T-helper 1 cell treated with Interleukin-12 subunit alpha and Interleukin-12 subunit beta and Interleukin-4 antibody, amounts not matched to agents 30 ng/mL and 1 ng/mL, for 36 hours (primary cell): ENCODE measurements at regions not wholly inside any gene's neighbourhood (a gene's known extent, or its start where the extent isn't known, plus 50 kb on each side); places are given as distances from the start of the nearest gene placed in this dataset.
"Not testable (repeated sequence)": the region's sequence is repeated elsewhere in the genome, so short reads cannot be mapped to it uniquely, and the experiment has no call there.

Source experiments
- intact Hi-C: fragments of 100-400 bp; cut with micrococcal nuclease; formaldehyde crosslinking; loops from one replicate; pipeline ENCODE4 v1.15.1; 2024

DNA sequence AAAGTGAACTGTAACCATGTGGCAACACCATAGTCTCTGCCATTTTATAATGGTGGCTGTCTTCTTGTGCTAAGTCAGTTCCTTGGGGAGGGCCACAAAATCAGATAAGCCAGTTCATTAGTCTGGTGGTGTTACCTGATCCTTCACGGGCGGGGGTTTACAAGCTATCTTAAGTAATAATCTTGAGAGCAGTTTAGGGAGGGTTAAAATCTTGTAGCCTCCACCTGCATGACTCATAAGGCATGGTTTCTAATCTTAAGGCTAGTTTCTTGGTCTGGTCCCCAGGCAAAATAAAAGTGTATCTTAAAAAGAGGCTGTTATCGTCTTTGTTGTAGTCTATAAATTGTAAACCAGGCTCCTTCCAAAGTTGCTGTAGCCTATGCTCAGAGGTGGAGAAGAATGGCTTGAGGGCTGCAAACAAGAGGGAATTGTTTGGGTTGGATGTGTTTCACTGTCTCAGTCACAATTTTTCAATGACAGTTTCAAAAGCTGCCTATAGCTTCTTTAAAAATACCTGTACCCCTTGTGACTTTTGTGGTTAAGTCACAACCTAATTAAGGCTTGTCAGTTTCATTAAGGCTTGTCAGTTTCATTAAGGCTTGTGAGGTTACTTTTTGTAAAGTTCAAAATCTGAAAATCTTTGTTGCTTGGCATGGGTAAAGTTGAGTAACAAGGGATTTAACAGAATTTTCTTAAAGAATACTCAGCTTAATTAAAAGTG is 135.7 kb downstream of the RPS4Y2 start:
- intact Hi-C loops, result no loop called here

DNA sequence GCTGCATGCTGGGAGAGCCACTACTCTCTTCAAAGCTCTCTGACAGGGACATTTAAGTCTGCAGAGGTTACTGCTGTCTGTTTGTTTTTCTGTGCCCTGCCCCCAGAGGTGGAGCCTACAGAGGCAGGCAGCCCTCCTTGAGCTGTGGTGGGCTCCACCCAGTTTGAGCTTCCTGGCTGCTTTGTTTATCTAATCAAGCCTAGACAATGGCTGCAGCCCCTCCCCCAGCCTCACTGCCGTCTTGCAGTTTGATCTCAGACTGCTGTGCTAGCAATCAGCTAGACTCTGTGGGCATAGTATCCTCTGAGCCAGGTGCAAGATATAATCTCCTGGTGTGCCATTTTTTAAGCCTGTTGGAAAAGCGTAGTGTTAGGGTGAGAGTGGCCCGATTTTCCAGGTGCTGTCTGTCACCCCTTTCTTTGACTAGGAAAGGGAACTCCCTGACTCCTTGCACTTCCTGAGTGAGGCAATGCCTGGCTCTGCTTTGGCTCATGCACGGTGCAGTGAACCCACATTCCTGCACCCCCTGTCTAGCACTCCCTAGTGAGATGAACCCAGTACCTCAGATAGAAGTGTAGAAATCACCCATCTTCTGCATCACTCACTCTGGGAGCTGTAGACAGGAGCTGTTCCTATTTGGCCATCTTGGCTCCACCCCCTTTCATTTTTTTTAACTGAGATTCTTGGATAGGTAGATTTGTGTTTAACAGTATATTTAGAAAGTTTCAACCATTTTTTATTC is 169.6 kb downstream of the RPS4Y2 start:
- intact Hi-C loops, result loop anchor here (1.0 to 10.0 kb wide), 2 partner anchors 109 to 350 kb away; partner anchors contain the start of gene EIF1AY

DNA sequence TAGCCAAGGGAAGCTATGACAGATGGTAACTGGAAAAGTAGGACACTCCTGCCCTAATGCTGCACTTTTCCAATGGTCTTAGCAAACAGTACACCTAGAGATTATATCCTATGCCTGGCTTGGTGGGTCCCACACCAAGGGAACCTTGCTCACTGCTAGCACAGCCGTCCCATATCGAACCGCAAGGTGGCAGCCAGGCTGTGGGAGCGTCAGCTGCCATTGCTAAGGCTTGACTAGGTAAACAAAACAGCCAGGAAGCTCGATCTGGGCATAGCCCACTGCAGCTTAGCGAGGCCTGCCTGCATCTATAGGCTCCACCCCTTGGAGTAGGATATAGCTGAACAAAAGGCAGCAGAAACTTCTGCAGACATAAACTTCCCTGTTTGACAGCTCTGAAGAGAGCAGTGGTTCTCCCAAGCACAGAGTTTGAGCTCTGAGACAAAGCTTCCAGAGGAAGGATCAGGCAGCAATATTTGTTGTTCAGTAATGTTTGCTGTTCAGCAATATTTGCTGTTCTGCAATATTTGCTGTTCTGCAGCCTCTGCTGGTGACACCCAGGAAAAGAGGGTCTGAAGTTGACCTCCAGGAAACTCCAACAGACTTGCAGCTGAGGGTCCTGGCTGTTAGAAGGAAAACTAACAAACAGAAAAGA is 173.9 kb downstream of the RPS4Y2 start:
- intact Hi-C loops, result loop anchor here (10.0 kb wide), 1 partner anchor 105 kb away; no protein-coding TSS in a partner anchor

DNA sequence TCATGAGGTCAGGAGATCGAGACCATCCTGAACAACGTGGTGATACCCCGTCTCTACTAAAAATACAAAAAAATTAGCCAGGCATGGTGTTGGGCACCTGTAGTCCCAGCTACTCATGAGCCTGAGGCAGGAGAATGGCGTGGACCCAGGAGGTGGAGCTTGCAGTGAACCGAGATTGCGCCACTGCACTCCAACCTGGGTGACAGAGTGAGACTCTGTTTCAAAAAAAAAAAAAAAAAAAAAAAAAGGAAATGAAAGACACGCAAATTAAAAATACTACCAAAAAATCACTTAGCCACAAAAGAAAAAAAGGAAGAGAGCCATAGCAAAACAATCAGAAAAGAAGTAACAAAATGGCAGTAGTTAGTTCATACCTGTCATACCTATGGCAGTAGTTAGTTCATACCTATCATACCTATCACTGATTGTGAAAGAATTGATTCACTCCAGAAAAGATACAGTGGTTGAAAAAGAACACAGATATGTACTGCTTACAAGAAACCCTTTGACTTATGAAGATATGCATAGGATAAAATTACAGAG is 180.9 kb downstream of the RPS4Y2 start:
- intact Hi-C loops, result not testable (repeated sequence)

DNA sequence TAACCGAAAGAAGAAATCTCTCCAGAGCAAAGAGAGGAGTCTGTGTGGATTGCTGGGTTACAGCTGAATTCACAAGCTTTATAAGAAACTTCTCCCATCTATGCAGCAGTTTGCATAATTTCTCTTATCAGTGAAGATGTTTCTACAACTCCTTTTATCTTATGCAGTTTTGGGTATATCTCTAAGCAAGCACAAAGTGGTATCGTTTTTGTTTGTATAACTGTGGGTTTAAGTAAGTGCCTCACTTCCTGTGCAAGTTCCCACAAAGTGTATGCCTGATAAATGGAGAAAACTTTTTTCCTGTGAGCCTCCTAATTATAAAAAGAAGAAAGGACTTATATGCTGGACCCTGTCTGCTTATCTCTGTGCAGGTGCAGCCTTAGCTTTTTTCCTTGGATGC is 205.6 kb downstream of the RPS4Y2 start:
- intact Hi-C loops, result loop anchor here (5.0 to 10.0 kb wide), 2 partner anchors 176 to 387 kb away; partner anchors contain the start of gene EIF1AY

DNA sequence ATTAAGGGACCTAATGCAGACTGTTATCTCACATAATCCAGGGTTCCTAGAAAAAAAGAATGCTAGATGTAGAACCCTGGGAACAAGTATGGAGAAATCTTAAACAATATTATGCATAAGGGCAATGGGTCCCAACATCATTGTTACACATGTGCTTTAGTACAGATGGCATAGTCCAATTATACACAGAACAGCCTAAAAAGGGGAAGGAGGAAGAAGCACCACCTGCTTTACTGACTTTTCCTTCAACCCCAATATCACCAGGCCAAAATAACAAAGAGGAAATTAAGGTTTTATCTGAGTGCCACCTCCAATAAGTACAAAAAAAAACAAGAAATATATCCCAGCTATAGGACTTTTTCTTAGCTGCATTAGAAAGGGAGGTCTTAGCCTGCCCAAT is 211.9 kb downstream of the RPS4Y2 start:
- intact Hi-C loops, result loop anchor here (1.0 to 10.0 kb wide), 4 partner anchors 124 to 393 kb away; partner anchors contain the start of gene EIF1AY

DNA sequence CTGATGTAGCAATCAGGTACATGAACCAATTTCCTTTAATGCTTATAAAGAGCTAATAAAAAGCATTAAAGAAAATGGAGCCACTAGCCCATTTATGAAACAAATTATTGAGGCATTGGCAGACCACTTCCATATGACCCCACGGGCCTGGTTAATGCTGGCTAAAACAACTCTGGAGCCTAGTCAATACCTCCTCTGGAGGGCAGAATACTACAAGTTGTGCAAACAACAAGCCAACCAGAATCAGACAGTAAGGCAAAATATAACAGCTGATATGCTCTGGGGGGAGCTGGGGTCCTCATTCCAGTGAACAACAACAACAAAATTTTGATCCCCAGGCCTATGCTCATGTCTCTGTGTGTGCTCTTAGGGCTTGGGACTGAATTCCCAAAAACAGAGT is 212.3 kb downstream of the RPS4Y2 start:
- intact Hi-C loops, result loop anchor here (1.0 to 10.0 kb wide), 4 partner anchors 124 to 393 kb away; partner anchors contain the start of gene EIF1AY

DNA sequence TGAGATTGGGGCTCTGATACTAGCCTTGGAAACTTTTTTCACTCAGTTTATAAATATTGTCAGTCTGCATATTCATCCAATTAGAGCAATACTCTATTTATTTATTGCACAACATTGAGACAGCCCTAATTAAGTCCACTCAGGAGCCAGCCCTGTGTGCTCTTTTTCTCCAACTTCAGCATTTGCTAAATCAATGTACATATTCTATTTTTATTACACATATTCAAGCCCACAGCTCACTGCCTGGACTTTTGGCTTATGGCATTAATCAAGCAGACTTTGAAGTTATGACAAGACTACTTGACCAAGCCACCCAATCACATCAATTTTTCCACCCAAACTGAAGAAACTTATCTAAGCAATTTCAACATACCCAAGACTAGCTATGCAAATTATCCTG is 215.5 kb downstream of the RPS4Y2 start:
- intact Hi-C loops, result no loop called here

DNA sequence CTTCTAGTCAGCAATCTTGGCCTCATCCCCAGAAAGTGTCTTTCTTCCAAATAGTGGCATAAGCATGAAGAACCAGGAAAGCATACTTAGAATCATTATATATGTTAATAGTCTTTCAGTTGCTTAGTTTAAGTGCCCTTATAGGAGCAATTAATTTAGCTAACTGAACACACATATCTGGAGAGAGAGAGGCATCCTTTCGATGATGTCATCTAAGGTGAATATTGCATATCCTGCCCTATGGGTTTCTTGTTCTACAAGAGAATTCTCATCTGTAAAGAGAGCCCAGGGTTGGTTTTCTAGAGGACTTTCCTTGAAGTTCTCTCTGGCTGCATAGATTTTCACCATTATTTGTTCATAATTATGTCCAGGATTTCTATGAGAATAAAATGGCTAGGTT is 230.1 kb downstream of the RPS4Y2 start:
- intact Hi-C loops, result no loop called here

DNA sequence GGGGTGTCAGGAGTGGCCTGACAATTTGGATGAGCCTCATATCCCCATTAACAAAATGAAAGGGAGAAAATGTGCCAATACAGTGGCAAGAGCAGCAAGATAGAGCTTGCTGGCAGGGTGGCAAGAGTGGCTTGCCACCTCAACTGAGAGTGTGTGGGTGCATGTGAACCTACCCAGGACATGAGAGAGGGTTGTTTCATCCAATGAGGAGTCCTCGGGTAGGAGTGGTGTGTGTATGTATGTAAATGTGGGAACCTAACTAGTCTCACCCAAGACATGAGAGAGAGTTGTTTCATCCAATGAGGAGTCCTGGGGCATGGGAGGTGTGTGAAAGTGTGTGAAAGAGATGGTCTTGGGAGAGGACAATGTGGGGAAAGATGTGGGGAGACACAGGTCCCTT is 234.2 kb downstream of the RPS4Y2 start:
- intact Hi-C loops, result loop anchor here (1.0 to 10.0 kb wide), 3 partner anchors 8 to 245 kb away; no protein-coding TSS in a partner anchor

DNA sequence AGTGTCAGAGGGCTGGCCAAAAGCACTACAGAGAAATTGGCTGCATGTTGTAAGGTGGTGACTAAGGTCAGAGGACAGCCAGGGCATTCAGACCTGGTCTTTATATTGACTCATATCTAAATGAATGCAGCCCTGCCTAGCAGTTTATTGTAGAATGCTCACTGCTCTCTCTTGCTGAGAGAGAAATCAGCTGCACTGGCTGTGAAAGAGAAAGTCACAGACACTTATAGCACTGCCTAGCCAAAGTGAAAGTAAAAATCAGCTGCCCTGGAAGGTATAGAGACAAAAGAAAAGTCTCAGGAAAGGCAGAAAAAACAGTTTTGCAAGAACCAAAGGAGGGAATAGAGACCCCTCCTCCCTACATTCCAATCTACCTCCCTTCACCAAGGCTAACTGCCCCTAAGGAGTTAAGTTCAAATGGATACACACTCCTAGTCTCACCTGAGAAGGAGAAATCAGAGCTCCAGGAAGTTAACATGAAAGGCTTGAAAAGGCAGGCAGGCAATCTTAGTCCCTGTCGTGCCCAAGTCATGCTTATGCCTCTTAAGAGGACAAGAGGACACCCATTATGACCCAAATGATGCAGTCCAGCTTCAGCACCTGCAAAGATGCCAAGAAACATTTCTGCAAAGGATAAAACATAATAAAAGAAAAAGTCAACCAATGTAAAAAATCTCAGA is 235.1 kb downstream of the RPS4Y2 start:
- intact Hi-C loops, result loop anchor here (1.0 to 10.0 kb wide), 3 partner anchors 7 to 246 kb away; no protein-coding TSS in a partner anchor

DNA sequence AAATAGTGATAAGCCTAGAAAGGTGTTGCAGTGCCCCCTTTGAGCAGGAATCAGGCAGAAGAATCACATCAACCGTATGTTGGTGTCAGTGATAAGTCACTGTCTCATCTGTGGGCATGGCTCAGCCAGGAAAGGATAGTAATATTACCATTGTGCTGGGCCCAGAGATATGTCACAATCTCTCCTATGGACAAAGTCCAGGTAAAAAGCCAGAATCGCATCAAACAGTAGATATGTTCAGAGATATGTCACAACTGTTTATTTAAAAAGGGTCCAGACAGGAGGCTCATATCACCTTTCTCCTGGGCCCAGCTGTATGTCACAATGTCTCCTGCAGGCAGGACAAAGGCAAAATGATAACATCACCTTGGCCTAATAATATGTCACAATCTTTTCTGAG is 241.4 kb downstream of the RPS4Y2 start:
- intact Hi-C loops, result loop anchor here (10.0 kb wide), 2 partner anchors 187 to 253 kb away; no protein-coding TSS in a partner anchor

DNA sequence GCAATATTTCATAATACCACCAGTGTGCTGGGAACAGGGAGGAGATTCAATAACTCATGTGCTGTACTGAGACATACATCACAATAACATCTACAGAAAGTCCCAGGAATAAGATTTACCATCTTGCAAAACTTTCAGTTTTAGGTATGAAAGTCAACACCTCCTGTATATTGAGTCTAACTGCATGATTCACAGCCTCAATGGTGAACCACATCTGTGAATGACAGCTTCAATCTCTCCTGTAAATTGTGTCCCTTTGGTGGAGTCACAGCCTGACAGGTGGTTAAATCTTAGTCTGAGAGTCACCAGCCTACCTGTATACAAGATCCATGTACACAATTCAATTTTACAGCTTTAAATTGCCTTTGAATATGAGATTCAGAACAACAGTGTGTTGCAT is 242.1 kb downstream of the RPS4Y2 start:
- intact Hi-C loops, result loop anchor here (1.0 to 10.0 kb wide), 5 partner anchors 8 to 423 kb away; partner anchors contain the start of gene EIF1AY

DNA sequence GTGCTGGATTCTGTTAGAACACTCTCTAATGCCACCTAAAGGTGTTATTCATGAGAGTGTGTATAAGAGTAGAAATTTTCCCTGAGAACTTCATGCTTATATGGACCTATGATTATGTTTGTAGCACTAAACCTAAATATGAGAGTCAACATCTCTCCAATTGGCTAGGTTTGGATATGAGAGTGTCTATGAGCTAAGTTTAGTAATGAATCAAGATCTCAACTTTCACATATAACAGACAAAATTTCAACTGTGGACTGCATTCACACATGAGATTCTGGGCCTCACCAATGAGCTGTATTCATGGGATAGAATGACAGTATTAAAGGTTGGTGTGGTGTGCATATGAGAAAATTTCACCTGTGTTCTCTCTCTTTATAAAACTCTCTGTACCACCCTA is 242.6 kb downstream of the RPS4Y2 start:
- intact Hi-C loops, result loop anchor here (1.0 to 10.0 kb wide), 5 partner anchors 8 to 423 kb away; partner anchors contain the start of gene EIF1AY

DNA sequence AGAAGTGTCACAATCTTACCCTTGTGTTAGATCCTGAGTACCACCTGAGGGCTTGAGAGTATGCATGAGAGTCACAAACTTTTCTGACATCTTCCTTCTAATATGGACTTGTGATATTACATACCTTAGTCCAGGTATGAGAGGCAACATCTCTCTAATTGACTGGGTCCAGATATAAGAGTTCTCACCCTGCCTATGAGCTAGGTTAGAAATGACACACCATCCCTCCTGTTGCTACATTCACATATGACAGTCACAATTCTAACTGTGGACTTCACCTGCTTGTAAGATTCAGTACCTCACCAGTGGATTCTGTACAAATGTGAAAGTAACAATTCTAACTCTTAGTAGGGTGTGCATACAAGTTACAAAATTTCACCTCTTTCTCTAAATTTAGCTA is 245.2 kb downstream of the RPS4Y2 start:
- intact Hi-C loops, result no loop called here

DNA sequence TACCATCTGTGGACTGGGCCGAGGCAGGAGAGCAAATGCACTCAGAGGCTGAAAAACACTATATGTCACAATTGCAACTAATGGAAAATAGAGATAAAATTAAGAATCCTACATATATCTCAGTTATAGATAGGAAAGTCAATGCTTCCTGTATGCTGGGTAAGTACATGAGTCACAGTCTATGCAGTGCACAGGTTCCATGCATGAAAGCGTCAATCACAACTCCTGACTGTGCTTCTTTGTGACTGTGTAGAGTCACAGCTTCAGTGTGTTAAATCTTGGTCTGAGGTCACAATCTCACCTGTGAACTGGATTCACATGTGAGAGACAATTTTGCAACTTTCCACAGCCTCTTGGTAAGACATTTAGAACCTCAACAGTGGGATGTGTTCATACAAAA is 247.2 kb downstream of the RPS4Y2 start:
- intact Hi-C loops, result no loop called here

DNA sequence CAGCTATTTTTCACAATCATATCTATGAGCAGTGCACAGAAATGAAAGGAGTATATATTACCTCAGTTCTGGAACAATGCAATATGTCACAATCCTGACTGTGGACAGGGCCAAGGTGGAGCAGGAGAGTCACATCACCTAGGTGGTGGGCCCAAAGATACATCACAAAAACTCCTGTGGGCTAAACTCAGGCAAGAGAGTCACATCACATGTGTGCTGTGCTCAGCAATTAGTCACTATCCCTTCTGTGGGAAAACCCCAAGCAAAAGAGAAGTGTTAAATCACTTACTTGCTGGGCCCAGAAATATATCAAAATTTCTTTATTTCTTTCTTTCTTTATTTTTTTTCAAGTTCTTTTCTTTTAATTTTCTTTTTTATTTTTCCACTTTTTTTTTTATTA is 249.6 kb downstream of the RPS4Y2 start:
- intact Hi-C loops, result no loop called here

DNA sequence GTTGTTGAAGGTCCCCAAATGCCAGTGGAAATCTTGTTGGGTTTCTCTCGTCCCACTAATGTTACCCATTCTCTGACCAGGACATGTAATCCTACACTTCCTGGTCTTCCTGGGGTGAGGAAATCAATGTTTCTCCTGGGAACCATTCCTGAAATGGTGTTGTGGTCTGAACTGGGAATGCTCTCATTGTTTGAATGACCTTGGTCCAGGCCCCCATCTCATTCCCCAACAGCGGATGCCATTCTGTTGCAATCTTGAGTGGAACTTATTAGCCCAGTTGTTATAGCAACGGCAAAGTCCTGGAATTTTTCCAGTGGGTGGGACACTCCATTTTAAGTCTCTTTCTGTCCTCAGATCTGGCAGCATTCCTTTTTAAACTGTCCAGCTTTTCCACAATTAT is 265.9 kb downstream of the RPS4Y2 start:
- intact Hi-C loops, result loop anchor here (5.0 kb wide), 4 partner anchors 80 to 445 kb away; partner anchors contain the start of gene EIF1AY

DNA sequence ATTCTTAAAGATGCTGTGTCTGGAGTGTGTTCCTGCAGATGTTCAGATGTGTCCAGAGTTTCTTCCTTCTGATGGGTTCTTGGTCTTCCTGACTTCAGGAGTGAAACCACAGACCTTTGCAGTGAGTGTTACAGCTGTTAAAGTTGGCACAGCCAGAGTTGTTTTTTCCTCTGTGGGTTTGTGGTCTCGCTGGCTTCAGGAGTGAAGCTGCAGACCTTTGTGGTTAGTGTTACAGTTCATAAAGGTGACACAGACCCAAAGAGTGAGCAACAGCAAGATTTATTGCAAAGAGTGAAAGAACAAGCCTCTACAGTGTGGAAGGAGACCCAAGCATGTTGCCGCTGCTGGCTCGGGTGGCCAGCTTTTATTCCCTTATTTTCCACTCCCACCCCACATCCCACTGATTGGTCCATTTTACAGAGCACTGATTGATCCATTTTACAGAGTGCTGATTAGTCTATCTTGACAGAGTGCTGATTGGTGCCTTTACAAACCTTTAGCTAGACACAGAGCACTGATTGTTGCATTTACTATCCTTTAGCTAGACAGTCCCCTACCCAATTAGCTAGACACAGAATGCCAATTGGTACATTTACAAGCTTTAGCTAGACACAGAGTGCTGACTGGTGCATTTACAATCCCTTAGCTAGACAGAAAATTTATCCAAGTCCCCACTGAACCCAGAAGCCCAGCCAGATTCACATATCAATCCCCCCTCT is 266.6 kb downstream of the RPS4Y2 start:
- intact Hi-C loops, result loop anchor here (5.0 kb wide), 4 partner anchors 80 to 445 kb away; partner anchors contain the start of gene EIF1AY

DNA sequence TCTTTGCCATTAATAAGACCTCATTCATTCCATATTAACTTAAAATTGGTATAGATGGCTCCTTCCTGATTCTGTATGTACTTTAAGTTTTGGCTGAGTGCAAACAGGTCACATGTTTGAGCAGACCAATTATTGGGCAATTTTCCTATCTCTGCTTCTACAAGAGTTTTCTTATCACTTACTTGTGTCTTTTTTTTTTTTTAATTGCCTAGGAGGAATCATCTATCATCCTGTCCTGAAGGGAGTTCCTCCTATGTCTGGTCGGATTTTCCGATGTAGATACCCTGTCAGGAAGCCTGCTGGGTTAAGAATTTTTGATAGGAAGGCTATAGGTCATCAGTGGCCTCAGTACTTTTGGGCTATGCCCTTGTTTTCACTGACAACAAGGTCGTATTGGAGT is 268.0 kb downstream of the RPS4Y2 start:
- intact Hi-C loops, result loop anchor here (5.0 kb wide), 4 partner anchors 78 to 447 kb away; partner anchors contain the start of gene EIF1AY
